ENCODE measurements at regions not wholly inside any gene's neighbourhood (a gene's known extent, or its start where the extent isn't known, plus 50 kb on each side); places are given as distances from the start of the nearest gene placed in this dataset.

GRCh38 chr16:79769270-79769927 is 168.9 kb upstream of the MAF start:
- TF ChIP-seq CTCF (IDR thresholded peaks at IDR 0.05; ENCODE audit: low read length, missing control alignments): no peak
- H3K4me3 ChIP-seq (replicated peaks; ENCODE audit: low read depth, low read length): no peak overlapping the region
- no peak for DNase-seq (ENCODE audit: low read depth)

- H3K4me3 ChIP-seq (replicated peaks; ENCODE audit: low read depth, low read length): peak overlapping the region; percentile 26
- no peak for DNase-seq (ENCODE audit: low read depth)
Observed at GRCh38 chr16:79768276-79768970, 167.9 kb upstream of the MAF start.

GRCh38 chr16:79767421-79768275 is 167.1 kb upstream of the MAF start:
- DNase-seq (ENCODE audit: low read depth): peak; percentile 13
- peak overlapping the region; percentile 26 for H3K4me3 ChIP-seq (replicated peaks; ENCODE audit: low read depth, low read length)
- TF ChIP-seq CTCF (IDR thresholded peaks at IDR 0.05; ENCODE audit: low read length, missing control alignments): peak; percentile 17

More at GRCh38 chr16:79768276-79768970, 167.9 kb upstream of the MAF start:
- no peak for TF ChIP-seq CTCF (IDR thresholded peaks at IDR 0.05; ENCODE audit: low read length, missing control alignments)

- no peak overlapping the region for H3K4me3 ChIP-seq (replicated peaks; ENCODE audit: low read depth, low read length)
- no peak for TF ChIP-seq CTCF (IDR thresholded peaks at IDR 0.05; ENCODE audit: low read length, missing control alignments)
- DNase-seq (ENCODE audit: low read depth): no peak
Observed at GRCh38 chr16:79765901-79766394, 165.4 kb upstream of the MAF start.

- no peak overlapping the region for H3K4me3 ChIP-seq (replicated peaks; ENCODE audit: low read depth, low read length)
- DNase-seq (ENCODE audit: low read depth): no peak
- no peak for TF ChIP-seq CTCF (IDR thresholded peaks at IDR 0.05; ENCODE audit: low read length, missing control alignments)
Observed at GRCh38 chr16:79765431-79765830, 164.9 kb upstream of the MAF start.

- TF ChIP-seq CTCF (IDR thresholded peaks at IDR 0.05; ENCODE audit: low read length, missing control alignments): no peak
- no peak for DNase-seq (ENCODE audit: low read depth)
- no peak overlapping the region for H3K4me3 ChIP-seq (replicated peaks; ENCODE audit: low read depth, low read length)
Observed at GRCh38 chr16:79764415-79765110, 164.0 kb upstream of the MAF start.
